GM12878 (cell line): ENCODE measurements at regions not wholly inside any gene's neighbourhood (a gene's known extent, or its start where the extent isn't known, plus 50 kb on each side); places are given as distances from the start of the nearest gene placed in this dataset.

Experiments
- LARP7 ChIP-seq: fragments of 450-650 bp; IDR thresholded peaks from 2 replicates; pipeline ENCODE4 v1.6.1; 2017; ENCODE audit warnings: mild to moderate bottlenecking
- NFYB ChIP-seq: IDR thresholded peaks from 2 replicates; pipeline ENCODE4 v1.6.1; 2011; ENCODE audit warnings: low read depth, mild to moderate bottlenecking, low read length, improper control_type of control experiment, moderate library complexity; ENCODE audit not compliant: insufficient read depth
- SMAD1 ChIP-seq: fragments of 450-650 bp; IDR thresholded peaks from 2 replicates; pipeline ENCODE4 v1.6.1; 2018; ENCODE audit warnings: mild to moderate bottlenecking, low read depth; ENCODE audit not compliant: partially characterized antibody
- TF ChIP-seq, protein P1 (sequence below), 3 experiments: IDR thresholded peaks in 2 of 3; conservative IDR thresholded peaks in 1 of 3; 2 replicates each; pipeline ENCODE4 v1.5.1; 2011; ENCODE audit warnings: low read depth in 3 of 3, low read length in 3 of 3, mild to moderate bottlenecking in 3 of 3, control low read depth in 2 of 3, moderate library complexity in 2 of 3, inconsistent platforms in 1 of 3, mixed read lengths in 1 of 3; ENCODE audit not compliant: control insufficient read depth in 2 of 3, insufficient read depth in 1 of 3; ENCODE audit errors: extremely low read depth in 1 of 3
- TF ChIP-seq, protein P2 (sequence below): IDR thresholded peaks from 2 replicates; pipeline ENCODE4 v1.6.1; 2012; ENCODE audit warnings: low read depth, low read length, improper control_type of control experiment
- TF ChIP-seq, protein P3 (sequence below): fragments of 450-650 bp; conservative IDR thresholded peaks from 2 replicates; pipeline ENCODE4 v1.6.1; 2017; ENCODE audit warnings: mild to moderate bottlenecking, moderate library complexity

- TF ChIP-seq, protein P1, sequence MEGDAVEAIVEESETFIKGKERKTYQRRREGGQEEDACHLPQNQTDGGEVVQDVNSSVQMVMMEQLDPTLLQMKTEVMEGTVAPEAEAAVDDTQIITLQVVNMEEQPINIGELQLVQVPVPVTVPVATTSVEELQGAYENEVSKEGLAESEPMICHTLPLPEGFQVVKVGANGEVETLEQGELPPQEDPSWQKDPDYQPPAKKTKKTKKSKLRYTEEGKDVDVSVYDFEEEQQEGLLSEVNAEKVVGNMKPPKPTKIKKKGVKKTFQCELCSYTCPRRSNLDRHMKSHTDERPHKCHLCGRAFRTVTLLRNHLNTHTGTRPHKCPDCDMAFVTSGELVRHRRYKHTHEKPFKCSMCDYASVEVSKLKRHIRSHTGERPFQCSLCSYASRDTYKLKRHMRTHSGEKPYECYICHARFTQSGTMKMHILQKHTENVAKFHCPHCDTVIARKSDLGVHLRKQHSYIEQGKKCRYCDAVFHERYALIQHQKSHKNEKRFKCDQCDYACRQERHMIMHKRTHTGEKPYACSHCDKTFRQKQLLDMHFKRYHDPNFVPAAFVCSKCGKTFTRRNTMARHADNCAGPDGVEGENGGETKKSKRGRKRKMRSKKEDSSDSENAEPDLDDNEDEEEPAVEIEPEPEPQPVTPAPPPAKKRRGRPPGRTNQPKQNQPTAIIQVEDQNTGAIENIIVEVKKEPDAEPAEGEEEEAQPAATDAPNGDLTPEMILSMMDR (IDR thresholded peaks at IDR 0.05 in 2 of 3, conservative IDR thresholded peaks at IDR 0.05 in 1 of 3; ENCODE audit: control insufficient read depth in 2 of 3, extremely low read depth in 1 of 3, insufficient read depth in 1 of 3, low read depth in 3 of 3, low read length in 3 of 3): no peak
- TF ChIP-seq, protein P2, sequence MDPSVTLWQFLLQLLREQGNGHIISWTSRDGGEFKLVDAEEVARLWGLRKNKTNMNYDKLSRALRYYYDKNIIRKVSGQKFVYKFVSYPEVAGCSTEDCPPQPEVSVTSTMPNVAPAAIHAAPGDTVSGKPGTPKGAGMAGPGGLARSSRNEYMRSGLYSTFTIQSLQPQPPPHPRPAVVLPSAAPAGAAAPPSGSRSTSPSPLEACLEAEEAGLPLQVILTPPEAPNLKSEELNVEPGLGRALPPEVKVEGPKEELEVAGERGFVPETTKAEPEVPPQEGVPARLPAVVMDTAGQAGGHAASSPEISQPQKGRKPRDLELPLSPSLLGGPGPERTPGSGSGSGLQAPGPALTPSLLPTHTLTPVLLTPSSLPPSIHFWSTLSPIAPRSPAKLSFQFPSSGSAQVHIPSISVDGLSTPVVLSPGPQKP: no peak
- TF ChIP-seq LARP7: no peak
- TF ChIP-seq, protein P3, sequence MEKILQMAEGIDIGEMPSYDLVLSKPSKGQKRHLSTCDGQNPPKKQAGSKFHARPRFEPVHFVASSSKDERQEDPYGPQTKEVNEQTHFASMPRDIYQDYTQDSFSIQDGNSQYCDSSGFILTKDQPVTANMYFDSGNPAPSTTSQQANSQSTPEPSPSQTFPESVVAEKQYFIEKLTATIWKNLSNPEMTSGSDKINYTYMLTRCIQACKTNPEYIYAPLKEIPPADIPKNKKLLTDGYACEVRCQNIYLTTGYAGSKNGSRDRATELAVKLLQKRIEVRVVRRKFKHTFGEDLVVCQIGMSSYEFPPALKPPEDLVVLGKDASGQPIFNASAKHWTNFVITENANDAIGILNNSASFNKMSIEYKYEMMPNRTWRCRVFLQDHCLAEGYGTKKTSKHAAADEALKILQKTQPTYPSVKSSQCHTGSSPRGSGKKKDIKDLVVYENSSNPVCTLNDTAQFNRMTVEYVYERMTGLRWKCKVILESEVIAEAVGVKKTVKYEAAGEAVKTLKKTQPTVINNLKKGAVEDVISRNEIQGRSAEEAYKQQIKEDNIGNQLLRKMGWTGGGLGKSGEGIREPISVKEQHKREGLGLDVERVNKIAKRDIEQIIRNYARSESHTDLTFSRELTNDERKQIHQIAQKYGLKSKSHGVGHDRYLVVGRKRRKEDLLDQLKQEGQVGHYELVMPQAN: no peak
- no peak for TF ChIP-seq SMAD1
- no peak for TF ChIP-seq NFYB
- TF ChIP-seq, all 136 proteins: peak for 0
Measured at GRCh38 chr9:96029722-96030530, 154.4 kb downstream of the ERCC6L2 start (continued).
